Stimulated activated CD4-positive, alpha-beta T cell treated with anti-CD3 and anti-CD28 coated beads, Interleukin-2, amount 100 ng/mL, for 24 hours (primary cell): ENCODE measurements at regions not wholly inside any gene's neighbourhood (a gene's known extent, or its start where the extent isn't known, plus 50 kb on each side); places are given as distances from the start of the nearest gene placed in this dataset.

Source experiments
- DNase-seq, 2 donors: peaks; one replicate each; pipeline ENCODE4 v3.0.0-alpha.2; 2020

- DNase-seq, result no peak
Measured at GRCh38 chr4:34047363-34047762, 2197.0 kb downstream of the ARAP2 start.

- no peak for DNase-seq
Measured at GRCh38 chr4:34066126-34066525, 2178.2 kb downstream of the ARAP2 start.

- no peak for DNase-seq
Measured at GRCh38 chr4:34091451-34091850, 2152.9 kb downstream of the ARAP2 start.

GRCh38 chr4:34094114-34094513, 2150.2 kb downstream of the ARAP2 start:
- DNase-seq, result no peak

GRCh38 chr4:34105311-34105710, 2139.0 kb downstream of the ARAP2 start:
- no peak for DNase-seq

GRCh38 chr4:34108391-34108790, 2135.9 kb downstream of the ARAP2 start:
- no peak for DNase-seq

GRCh38 chr4:34112573-34112972, 2131.7 kb downstream of the ARAP2 start:
- no peak for DNase-seq

GRCh38 chr4:34138385-34138784, 2105.9 kb downstream of the ARAP2 start:
- no peak for DNase-seq

GRCh38 chr4:34139346-34139745, 2105.0 kb downstream of the ARAP2 start:
- no peak for DNase-seq

GRCh38 chr4:34148322-34148908, 2095.9 kb downstream of the ARAP2 start:
- no peak for DNase-seq

- no peak for DNase-seq
Measured at GRCh38 chr4:34157547-34157946, 2086.8 kb downstream of the ARAP2 start.

- no peak for DNase-seq
Measured at GRCh38 chr4:34158878-34159277, 2085.4 kb downstream of the ARAP2 start.

- no peak for DNase-seq
Measured at GRCh38 chr4:34170946-34171345, 2073.4 kb downstream of the ARAP2 start.

GRCh38 chr4:34176609-34177008, 2067.7 kb downstream of the ARAP2 start:
- DNase-seq, result no peak

- no peak for DNase-seq
Measured at GRCh38 chr4:34178476-34178875, 2065.8 kb downstream of the ARAP2 start.

- DNase-seq, result no peak
Measured at GRCh38 chr4:34181311-34181841, 2062.9 kb downstream of the ARAP2 start.

- DNase-seq, result no peak
Measured at GRCh38 chr4:34181891-34182290, 2062.4 kb downstream of the ARAP2 start.

- no peak for DNase-seq
Measured at GRCh38 chr4:34182306-34182705, 2062.0 kb downstream of the ARAP2 start.

GRCh38 chr4:34183926-34184325, 2060.4 kb downstream of the ARAP2 start:
- DNase-seq, result no peak

- no peak for DNase-seq
Measured at GRCh38 chr4:34187056-34187455, 2057.3 kb downstream of the ARAP2 start.

GRCh38 chr4:34191443-34191842, 2052.9 kb downstream of the ARAP2 start:
- DNase-seq, result no peak

GRCh38 chr4:34193451-34194154, 2050.7 kb downstream of the ARAP2 start:
- no peak for DNase-seq

GRCh38 chr4:34194585-34194984, 2049.7 kb downstream of the ARAP2 start:
- no peak for DNase-seq

- DNase-seq, result no peak
Measured at GRCh38 chr4:34196375-34196774, 2047.9 kb downstream of the ARAP2 start.

GRCh38 chr4:34198966-34199365, 2045.3 kb downstream of the ARAP2 start:
- no peak for DNase-seq
